H9 (cell line): ENCODE measurements at regions not wholly inside any gene's neighbourhood (a gene's known extent, or its start where the extent isn't known, plus 50 kb on each side); places are given as distances from the start of the nearest gene placed in this dataset.

ENCODE experiments used
- DNase-seq: peaks from one replicate; pipeline ENCODE4 v3.0.0-alpha.2; 2017
- H2AFZ ChIP-seq: one replicate; pipeline ENCODE4 v1.6.1; 2013; ENCODE audit warnings: mild to moderate bottlenecking, low read length, control low read depth, moderate library complexity
- H2AK5ac ChIP-seq: 2 replicates; pipeline ENCODE4 v1.6.1; 2013; ENCODE audit warnings: low read length, control low read depth, mixed read lengths; ENCODE audit not compliant: insufficient read length
- H2BK120ac ChIP-seq: one replicate; pipeline ENCODE4 v1.6.1; 2013; ENCODE audit warnings: low read depth, mild to moderate bottlenecking, low read length, control low read depth, inconsistent platforms; ENCODE audit not compliant: poor library complexity, severe bottlenecking
- H2BK12ac ChIP-seq: 2 replicates; pipeline ENCODE4 v1.6.1; 2013; ENCODE audit warnings: low read length, control low read depth, mixed read lengths, low read depth; ENCODE audit not compliant: insufficient read length
- H2BK15ac ChIP-seq: 2 replicates; pipeline ENCODE4 v1.6.1; 2013; ENCODE audit warnings: low read depth, low read length, control low read depth
- H2BK20ac ChIP-seq: one replicate; pipeline ENCODE4 v1.6.1; 2013; ENCODE audit warnings: low read depth, mild to moderate bottlenecking, low read length, control low read depth, inconsistent platforms; ENCODE audit not compliant: poor library complexity, severe bottlenecking
- H2BK5ac ChIP-seq: 2 replicates; pipeline ENCODE4 v1.6.1; 2013; ENCODE audit warnings: low read length, control low read depth, mixed read lengths; ENCODE audit not compliant: insufficient read length
- H3K14ac ChIP-seq: 2 replicates; pipeline ENCODE4 v1.6.1; 2013; ENCODE audit warnings: low read length, control low read depth; ENCODE audit not compliant: insufficient read depth
- H3K18ac ChIP-seq: 2 replicates; pipeline ENCODE4 v1.6.1; 2013; ENCODE audit warnings: low read depth, mild to moderate bottlenecking, mixed read lengths, low read length, control low read depth; ENCODE audit not compliant: insufficient read length
- H3K23ac ChIP-seq: 2 replicates; pipeline ENCODE4 v1.6.1; 2013; ENCODE audit warnings: low read length, control low read depth, mixed read lengths, low read depth; ENCODE audit not compliant: insufficient read length
- H3K23me2 ChIP-seq: 2 replicates; pipeline ENCODE4 v1.6.1; 2013; ENCODE audit warnings: low read depth, mild to moderate bottlenecking, mixed read lengths, low read length, control low read depth; ENCODE audit not compliant: insufficient read length, poor library complexity, severe bottlenecking
- H3K27ac ChIP-seq: 2 replicates; pipeline ENCODE4 v1.5.1; 2013; ENCODE audit warnings: low read length, control low read depth, mixed read lengths, low read depth; ENCODE audit not compliant: insufficient read length
- H3K27me3 ChIP-seq: 2 replicates; pipeline ENCODE4 v1.6.1; 2013; ENCODE audit warnings: low read length, control low read depth, inconsistent platforms; ENCODE audit not compliant: insufficient read depth
- H3K4ac ChIP-seq: 2 replicates; pipeline ENCODE4 v1.6.1; 2013; ENCODE audit warnings: low read depth, mild to moderate bottlenecking, control low read depth, inconsistent platforms, low read length, moderate library complexity
- H3K4me1 ChIP-seq: 2 replicates; pipeline ENCODE4 v1.6.1; 2013; ENCODE audit warnings: low read length, control low read depth, inconsistent platforms; ENCODE audit not compliant: insufficient read depth
- H3K4me2 ChIP-seq: 2 replicates; pipeline ENCODE4 v1.6.1; 2013; ENCODE audit warnings: low read length, control low read depth, mixed read lengths; ENCODE audit not compliant: insufficient read length, insufficient read depth
- H3K56ac ChIP-seq: 2 replicates; pipeline ENCODE4 v1.6.1; 2013; ENCODE audit warnings: low read depth, mild to moderate bottlenecking, mixed read lengths, low read length, control low read depth; ENCODE audit not compliant: insufficient read length
- H3K79me1 ChIP-seq: 2 replicates; pipeline ENCODE4 v1.6.1; 2013; ENCODE audit warnings: low read depth, mild to moderate bottlenecking, moderate library complexity, low read length, control low read depth, inconsistent platforms; ENCODE audit not compliant: insufficient read depth, poor library complexity, severe bottlenecking
- H3K79me2 ChIP-seq: 2 replicates; pipeline ENCODE4 v1.6.1; 2013; ENCODE audit warnings: low read length, control low read depth, inconsistent platforms; ENCODE audit not compliant: insufficient read depth
- H3K9ac ChIP-seq: 2 replicates; pipeline ENCODE4 v1.6.1; 2013; ENCODE audit warnings: low read length, control low read depth, mixed read lengths; ENCODE audit not compliant: insufficient read length; ENCODE audit errors: extremely low read depth
- H3K9me3 ChIP-seq: one replicate; pipeline ENCODE4 v1.6.1; 2013; ENCODE audit warnings: low read depth, low read length, inconsistent platforms; ENCODE audit not compliant: control insufficient read depth
- H3T11ph ChIP-seq: one replicate; pipeline ENCODE4 v1.6.1; 2013; ENCODE audit warnings: mild to moderate bottlenecking, low read length, control low read depth, inconsistent platforms
- H4K20me1 ChIP-seq: one replicate; pipeline ENCODE4 v1.6.1; 2013; ENCODE audit not compliant: control insufficient read depth, insufficient read length, insufficient read depth
- H4K5ac ChIP-seq: 2 replicates; pipeline ENCODE4 v1.6.1; 2013; ENCODE audit warnings: low read depth, mild to moderate bottlenecking, mixed read lengths, low read length, control low read depth; ENCODE audit not compliant: insufficient read length
- H4K8ac ChIP-seq: replicated peaks from 2 replicates; pipeline ENCODE4 v1.6.1; 2013; ENCODE audit warnings: low read length, control low read depth, mixed read lengths, low read depth; ENCODE audit not compliant: insufficient read length
- H4K91ac ChIP-seq: 2 replicates; pipeline ENCODE4 v1.6.1; 2013; ENCODE audit warnings: low read depth, mild to moderate bottlenecking, moderate library complexity, mixed read lengths, low read length, control low read depth; ENCODE audit not compliant: insufficient read length
- H3K27ac Mint-ChIP-seq, 3 experiments: 2 replicates in 2 of 3; 3 replicates in 1 of 3; pipeline ENCODE4 v1.8.0; 2020 to 2021; ENCODE audit warnings: mixed read lengths in 3 of 3, mild to moderate bottlenecking in 1 of 3, moderate library complexity in 1 of 3
- H3K27me3 Mint-ChIP-seq: 2 replicates; pipeline ENCODE4 v1.8.0; 2021; ENCODE audit warnings: low read depth, mild to moderate bottlenecking, moderate library complexity, mixed read lengths
- H3K36me3 Mint-ChIP-seq, 3 experiments: 2 replicates in 2 of 3; 3 replicates in 1 of 3; pipeline ENCODE4 v1.8.0; 2020 to 2021; ENCODE audit warnings: low read depth in 3 of 3, mixed read lengths in 3 of 3; ENCODE audit not compliant: insufficient read depth in 1 of 3
- H3K4me1 Mint-ChIP-seq, 2 experiments: 2 replicates each; pipeline ENCODE4 v1.8.0; 2020; ENCODE audit warnings: mixed read lengths in 2 of 2
- H3K4me3 Mint-ChIP-seq, 2 experiments: 2 replicates in 1 of 2; 3 replicates in 1 of 2; pipeline ENCODE4 v1.8.0; 2020 to 2021; ENCODE audit warnings: mild to moderate bottlenecking in 2 of 2, mixed read lengths in 2 of 2, moderate library complexity in 1 of 2
- H3K9me3 Mint-ChIP-seq, 2 experiments: 2 replicates in 1 of 2; 3 replicates in 1 of 2; pipeline ENCODE4 v1.8.0; 2020; ENCODE audit warnings: mild to moderate bottlenecking in 2 of 2, mixed read lengths in 2 of 2, moderate library complexity in 1 of 2
- CTCF ChIP-seq: fragments of 200-600 bp; sonication (generic); conservative IDR thresholded peaks from 3 replicates; pipeline ENCODE4 v1.8.0; 2021; ENCODE audit warnings: antibody characterized with exemption, mild to moderate bottlenecking

DNA sequence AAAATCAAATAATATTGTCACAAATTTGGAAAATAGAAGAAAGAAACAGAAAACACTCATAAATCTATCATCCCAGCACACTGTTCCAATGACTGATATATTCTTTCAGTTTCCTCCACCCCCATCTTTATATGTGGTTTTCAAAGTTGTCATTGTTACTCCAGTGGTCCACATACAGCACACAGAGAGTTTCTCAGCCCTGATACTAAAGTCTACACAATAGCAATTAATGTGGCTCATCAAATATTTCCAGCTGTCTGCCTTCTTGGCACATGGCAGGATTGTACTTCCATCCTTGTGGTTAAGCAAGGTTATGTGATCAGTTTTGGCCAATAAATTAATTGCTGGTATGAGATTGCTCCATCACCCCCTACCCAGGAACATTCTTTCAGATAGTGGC lies 221.7 kb downstream of the PDCD6IP start:
- no peak overlapping the region for H4K8ac ChIP-seq
- no peak for DNase-seq
- no peaks in the 10 kb centered on the region for H3K36me3 Mint-ChIP-seq
- no peak overlapping the region for H3K18ac ChIP-seq
- no peak overlapping the region for H3K56ac ChIP-seq
- H4K5ac ChIP-seq: no peak overlapping the region
- no peak overlapping the region for H2BK15ac ChIP-seq
- H3T11ph ChIP-seq: no peak overlapping the region
- H3K9me3 ChIP-seq: no peaks in the 10 kb centered on the region
- no peaks in the 10 kb centered on the region for H4K20me1 ChIP-seq
- no peaks in the 10 kb centered on the region for H3K79me2 ChIP-seq
- no peaks in the 10 kb centered on the region for H3K4me1 ChIP-seq
- no peak overlapping the region for H3K23ac ChIP-seq
- no peaks in the 10 kb centered on the region for H3K4me1 Mint-ChIP-seq
- H3K27ac Mint-ChIP-seq: no peak overlapping the region
- no peak overlapping the region for H3K27ac ChIP-seq
- H3K4me2 ChIP-seq: no peak overlapping the region
- no peak overlapping the region for H3K9ac ChIP-seq
- H2BK12ac ChIP-seq: no peak overlapping the region
- H3K27me3 ChIP-seq: no peaks in the 10 kb centered on the region
- H4K91ac ChIP-seq: no peak overlapping the region
- H3K27me3 Mint-ChIP-seq: peaks cover 2% of the 10 kb centered on the region; the same call in 1 of the 2 replicates
- no peak overlapping the region for H2BK5ac ChIP-seq
- no peak for TF ChIP-seq CTCF
- H3K9me3 Mint-ChIP-seq: peaks cover 0 to 2% of the 10 kb centered on the region in 2 experiments; a peak in 1 of 5 replicates
- H3K14ac ChIP-seq: no peak overlapping the region
- H2AFZ ChIP-seq: no peak overlapping the region
- no peak overlapping the region for H3K4me3 Mint-ChIP-seq
- no peak overlapping the region for H2AK5ac ChIP-seq
- no peak overlapping the region for H2BK120ac ChIP-seq
- H2BK20ac ChIP-seq: no peak overlapping the region
- H3K79me1 ChIP-seq: no peaks in the 10 kb centered on the region
- no peaks in the 10 kb centered on the region for H3K23me2 ChIP-seq
- H3K4ac ChIP-seq: no peak overlapping the region
